Mesenchymal stem cell (in vitro differentiated cells and primary cell): ENCODE measurements at regions not wholly inside any gene's neighbourhood (a gene's known extent, or its start where the extent isn't known, plus 50 kb on each side); places are given as distances from the start of the nearest gene placed in this dataset.

Experiments
- DNase-seq: peaks from one replicate; pipeline ENCODE4 v3.0.0-alpha.2; 2013
- H2AFZ ChIP-seq: one replicate; pipeline ENCODE4 v1.6.1; 2013; ENCODE audit warnings: low read depth, mild to moderate bottlenecking, control low read depth, inconsistent platforms, low read length, moderate library complexity
- H2AK5ac ChIP-seq: 2 replicates; pipeline ENCODE4 v1.6.1; 2013; ENCODE audit warnings: low read length, moderate library complexity, mild to moderate bottlenecking, inconsistent platforms; ENCODE audit not compliant: severe bottlenecking
- H2BK120ac ChIP-seq: one replicate; pipeline ENCODE4 v1.6.1; 2013; ENCODE audit warnings: low read depth, mild to moderate bottlenecking, inconsistent platforms, low read length, moderate library complexity
- H2BK12ac ChIP-seq, 2 experiments: one replicate each; pipeline ENCODE4 v1.6.1; 2013; ENCODE audit warnings: inconsistent platforms in 2 of 2, low read length in 2 of 2, mild to moderate bottlenecking in 2 of 2, moderate library complexity in 2 of 2, control low read depth in 1 of 2
- H2BK15ac ChIP-seq: one replicate; pipeline ENCODE4 v1.6.1; 2013; ENCODE audit warnings: mild to moderate bottlenecking, low read depth, inconsistent platforms; ENCODE audit not compliant: poor library complexity, severe bottlenecking
- H2BK5ac ChIP-seq: 2 replicates; pipeline ENCODE4 v1.6.1; 2013; ENCODE audit warnings: low read depth, mild to moderate bottlenecking, low read length, control low read depth, inconsistent platforms; ENCODE audit not compliant: poor library complexity, severe bottlenecking
- H3K14ac ChIP-seq, 2 experiments: one replicate each; pipeline ENCODE4 v1.6.1; 2013; ENCODE audit warnings: inconsistent platforms in 2 of 2, low read length in 2 of 2, control low read depth in 1 of 2, mild to moderate bottlenecking in 1 of 2, moderate library complexity in 1 of 2
- H3K18ac ChIP-seq, 2 experiments: one replicate each; pipeline ENCODE4 v1.6.1; 2013; ENCODE audit warnings: inconsistent platforms in 2 of 2, low read length in 2 of 2, control low read depth in 1 of 2, low read depth in 1 of 2, mild to moderate bottlenecking in 1 of 2
- H3K23ac ChIP-seq, 2 experiments: one replicate each; pipeline ENCODE4 v1.6.1; 2013; ENCODE audit warnings: inconsistent platforms in 2 of 2, low read length in 2 of 2, mild to moderate bottlenecking in 2 of 2, moderate library complexity in 2 of 2, control low read depth in 1 of 2
- H3K27ac ChIP-seq: 2 replicates; pipeline ENCODE4 v1.5.1; 2013; ENCODE audit warnings: mild to moderate bottlenecking, moderate library complexity, low read length, control low read depth, inconsistent platforms; ENCODE audit not compliant: poor library complexity, severe bottlenecking
- H3K27me3 ChIP-seq, 2 experiments: 2 replicates each; pipeline versions ENCODE4 v1.6.1 to v1.7.0; 2013; ENCODE audit warnings: low read length in 2 of 2, mild to moderate bottlenecking in 2 of 2, moderate library complexity in 2 of 2, control low read depth in 1 of 2, inconsistent platforms in 1 of 2; ENCODE audit not compliant: control insufficient read depth in 1 of 2, insufficient read depth in 1 of 2
- H3K36me3 ChIP-seq, 2 experiments: 2 replicates each; pipeline versions ENCODE4 v1.6.1 to v1.7.0; 2013; ENCODE audit warnings: low read length in 2 of 2, control low read depth in 1 of 2, inconsistent platforms in 1 of 2, low read depth in 1 of 2, mild to moderate bottlenecking in 1 of 2; ENCODE audit not compliant: insufficient read depth in 2 of 2, control insufficient read depth in 1 of 2
- H3K4ac ChIP-seq, 2 experiments: one replicate each; pipeline ENCODE4 v1.6.1; 2013; ENCODE audit warnings: inconsistent platforms in 2 of 2, low read length in 2 of 2, mild to moderate bottlenecking in 2 of 2, moderate library complexity in 2 of 2, control low read depth in 1 of 2, low read depth in 1 of 2
- H3K4me1 ChIP-seq: 2 replicates; pipeline ENCODE4 v1.6.1; 2013; ENCODE audit warnings: low read depth, low read length, control low read depth; ENCODE audit not compliant: control insufficient read depth, insufficient read depth
- H3K4me2 ChIP-seq: 2 replicates; pipeline ENCODE4 v1.6.1; 2013; ENCODE audit warnings: low read length, mild to moderate bottlenecking, inconsistent platforms; ENCODE audit not compliant: poor library complexity, severe bottlenecking
- H3K4me3 ChIP-seq, 2 experiments: 2 replicates each; pipeline versions ENCODE4 v1.5.1 to v1.7.0; 2013; ENCODE audit warnings: low read length in 2 of 2, mild to moderate bottlenecking in 2 of 2, control low read depth in 1 of 2, low read depth in 1 of 2; ENCODE audit not compliant: insufficient read depth in 1 of 2
- H3K79me1 ChIP-seq: replicated peaks from 2 replicates; pipeline ENCODE4 v1.6.1; 2013; ENCODE audit warnings: mild to moderate bottlenecking, control low read depth, low read length, inconsistent platforms; ENCODE audit not compliant: poor library complexity, severe bottlenecking
- H3K9ac ChIP-seq: 2 replicates; pipeline ENCODE4 v1.7.0; 2013; ENCODE audit warnings: mild to moderate bottlenecking, low read length, moderate library complexity
- H3K9me3 ChIP-seq: 2 replicates; pipeline ENCODE4 v1.7.0; 2013; ENCODE audit warnings: mild to moderate bottlenecking, low read length; ENCODE audit not compliant: control insufficient read depth
- H4K8ac ChIP-seq: one replicate; pipeline ENCODE4 v1.6.1; 2013; ENCODE audit warnings: inconsistent platforms, mild to moderate bottlenecking, low read length, moderate library complexity
- H4K91ac ChIP-seq: one replicate; pipeline ENCODE4 v1.6.1; 2013; ENCODE audit warnings: mild to moderate bottlenecking, low read length, inconsistent platforms
- WGBS: methylation state at CpG from one replicate; pipeline ENCODE4 v1.1.7; 2013; ENCODE audit warnings: mixed read lengths; 5-methylcytosine and 5-hydroxymethylcytosine counted together

- no peak overlapping the region for H3K23ac ChIP-seq
- H2BK5ac ChIP-seq = no peak overlapping the region
- no peak overlapping the region for H3K4me3 ChIP-seq
- H3K27me3 ChIP-seq = peaks cover 8 to 13% of the 10 kb centered on the region in 2 experiments
- peaks cover 9% of the 10 kb centered on the region for H3K4me1 ChIP-seq
- H4K8ac ChIP-seq = no peak overlapping the region
- no peak overlapping the region for H4K91ac ChIP-seq
- H2AFZ ChIP-seq = no peak overlapping the region
- H3K9me3 ChIP-seq = no peaks in the 10 kb centered on the region
- no peak overlapping the region for H3K4ac ChIP-seq
- no peak overlapping the region for H3K14ac ChIP-seq
- no peak overlapping the region for H3K27ac ChIP-seq
- WGBS = 88% methylated on average over 11 of the region's 12 CpGs
- no peak overlapping the region for H2AK5ac ChIP-seq
- no peak overlapping the region for H3K9ac ChIP-seq
- H3K4me2 ChIP-seq = no peak overlapping the region
- no peaks in the 10 kb centered on the region for H3K36me3 ChIP-seq
- H3K18ac ChIP-seq = no peak overlapping the region
- no peak overlapping the region for H2BK120ac ChIP-seq
- DNase-seq = no peak
- no peaks in the 10 kb centered on the region for H3K79me1 ChIP-seq
- no peak overlapping the region for H2BK12ac ChIP-seq
- no peak overlapping the region for H2BK15ac ChIP-seq
Measured at GRCh38 chr13:99829593-99830239, 141.9 kb downstream of the ZIC5 start.

GRCh38 chr13:99829161-99829560 lies 142.4 kb downstream of the ZIC5 start:
- H4K91ac ChIP-seq = no peak overlapping the region
- H3K79me1 ChIP-seq = no peaks in the 10 kb centered on the region
- H3K27ac ChIP-seq = no peak overlapping the region
- WGBS = 93% methylated on average over 5 of the region's 5 CpGs
- no peaks in the 10 kb centered on the region for H3K36me3 ChIP-seq
- H3K9me3 ChIP-seq = peaks cover 3% of the 10 kb centered on the region
- H3K4me3 ChIP-seq = no peak overlapping the region
- no peak overlapping the region for H3K9ac ChIP-seq
- no peak overlapping the region for H4K8ac ChIP-seq
- H3K18ac ChIP-seq = no peak overlapping the region
- DNase-seq = no peak
- peaks cover 5 to 13% of the 10 kb centered on the region in 2 experiments for H3K27me3 ChIP-seq
- H2AK5ac ChIP-seq = no peak overlapping the region
- no peak overlapping the region for H2BK120ac ChIP-seq
- no peak overlapping the region for H3K23ac ChIP-seq
- H3K4me2 ChIP-seq = no peak overlapping the region
- H2BK15ac ChIP-seq = no peak overlapping the region
- peaks cover 5% of the 10 kb centered on the region for H3K4me1 ChIP-seq
- no peak overlapping the region for H2BK12ac ChIP-seq
- no peak overlapping the region for H2BK5ac ChIP-seq
- H2AFZ ChIP-seq = no peak overlapping the region
- H3K14ac ChIP-seq = no peak overlapping the region
- H3K4ac ChIP-seq = no peak overlapping the region

- H2BK5ac ChIP-seq = no peak overlapping the region
- H2BK12ac ChIP-seq = no peak overlapping the region
- no peak overlapping the region for H3K4ac ChIP-seq
- H3K9ac ChIP-seq = no peak overlapping the region
- peaks cover 3% of the 10 kb centered on the region for H3K9me3 ChIP-seq
- H3K36me3 ChIP-seq = no peaks in the 10 kb centered on the region
- H3K4me3 ChIP-seq = no peak overlapping the region
- no peak overlapping the region for H4K8ac ChIP-seq
- peaks cover 2% of the 10 kb centered on the region for H3K4me1 ChIP-seq
- no peaks in the 10 kb centered on the region for H3K79me1 ChIP-seq
- no peak overlapping the region for H2BK15ac ChIP-seq
- H3K18ac ChIP-seq = no peak overlapping the region
- no peak overlapping the region for H3K23ac ChIP-seq
- H3K4me2 ChIP-seq = no peak overlapping the region
- no peak overlapping the region for H3K14ac ChIP-seq
- H3K27me3 ChIP-seq = peaks cover 5 to 13% of the 10 kb centered on the region in 2 experiments
- H2AK5ac ChIP-seq = no peak overlapping the region
- no peak for DNase-seq
- WGBS = 82% methylated on average over 8 of the region's 8 CpGs
- no peak overlapping the region for H2BK120ac ChIP-seq
- H2AFZ ChIP-seq = no peak overlapping the region
- no peak overlapping the region for H3K27ac ChIP-seq
- H4K91ac ChIP-seq = no peak overlapping the region
Measured at GRCh38 chr13:99828735-99829134, 142.8 kb downstream of the ZIC5 start.

- H3K4me3 ChIP-seq = no peak overlapping the region
- no peak overlapping the region for H4K91ac ChIP-seq
- no peak overlapping the region for H2BK15ac ChIP-seq
- H3K9ac ChIP-seq = no peak overlapping the region
- no peak overlapping the region for H3K18ac ChIP-seq
- peaks cover 5 to 13% of the 10 kb centered on the region in 2 experiments for H3K27me3 ChIP-seq
- no peaks in the 10 kb centered on the region for H3K36me3 ChIP-seq
- H3K4ac ChIP-seq = no peak overlapping the region
- no peak overlapping the region for H3K27ac ChIP-seq
- H3K4me2 ChIP-seq = no peak overlapping the region
- peaks cover 2% of the 10 kb centered on the region for H3K4me1 ChIP-seq
- H3K9me3 ChIP-seq = peaks cover 3% of the 10 kb centered on the region
- DNase-seq = no peak
- H2AK5ac ChIP-seq = no peak overlapping the region
- H3K14ac ChIP-seq = no peak overlapping the region
- no peak overlapping the region for H3K23ac ChIP-seq
- no peak overlapping the region for H2BK120ac ChIP-seq
- H2BK12ac ChIP-seq = no peak overlapping the region
- no peak overlapping the region for H2AFZ ChIP-seq
- H3K79me1 ChIP-seq = no peaks in the 10 kb centered on the region
- no peak overlapping the region for H2BK5ac ChIP-seq
- H4K8ac ChIP-seq = no peak overlapping the region
- WGBS = 100% methylated on average over 1 of the region's 3 CpGs
Measured at GRCh38 chr13:99828123-99828522, 143.4 kb downstream of the ZIC5 start.
